ENCODE measurements at regions not wholly inside any gene's neighbourhood (a gene's known extent, or its start where the extent isn't known, plus 50 kb on each side); places are given as distances from the start of the nearest gene placed in this dataset.
A peak's percentile ranks its signal among the peaks of the same experiment; 100 is the strongest.
"Not testable (repeated sequence)": the region's sequence is repeated elsewhere in the genome, so short reads cannot be mapped to it uniquely, and the experiment has no call there.

GRCh38 chr2:14828968-14829367 is 196.5 kb downstream of the LRATD1 start:
- no peak for DNase-seq

- DNase-seq, result no peak
Observed at GRCh38 chr2:14831458-14831857, 198.9 kb downstream of the LRATD1 start.

GRCh38 chr2:14843507-14844204 is 211.1 kb downstream of the LRATD1 start:
- DNase-seq, result no peak

- no peak for DNase-seq
Observed at GRCh38 chr2:14855751-14856150, 223.2 kb downstream of the LRATD1 start.

GRCh38 chr2:14861181-14861580 is 228.7 kb downstream of the LRATD1 start:
- DNase-seq, result no peak

GRCh38 chr2:14866736-14867352 is 234.3 kb downstream of the LRATD1 start:
- DNase-seq, result no peak

GRCh38 chr2:14867853-14868252 is 235.3 kb downstream of the LRATD1 start:
- no peak for DNase-seq

- no peak for DNase-seq
Observed at GRCh38 chr2:14872779-14873325, 240.3 kb downstream of the LRATD1 start.

GRCh38 chr2:14881651-14882327 is 249.3 kb downstream of the LRATD1 start:
- no peak for DNase-seq

GRCh38 chr2:14884651-14885050 is 252.1 kb downstream of the LRATD1 start:
- DNase-seq, result no peak

GRCh38 chr2:14891546-14891945 is 259.0 kb downstream of the LRATD1 start:
- DNase-seq, result no peak

- no peak for DNase-seq
Observed at GRCh38 chr2:14896330-14897030, 264.0 kb downstream of the LRATD1 start.

GRCh38 chr2:14899621-14900414 is 267.3 kb downstream of the LRATD1 start:
- DNase-seq, result no peak

- no peak for DNase-seq
Observed at GRCh38 chr2:14901737-14902136, 269.2 kb downstream of the LRATD1 start.

GRCh38 chr2:14902953-14903352 is 270.4 kb downstream of the LRATD1 start:
- DNase-seq, result no peak

GRCh38 chr2:14903709-14904374 is 271.3 kb downstream of the LRATD1 start:
- peak; percentile 2 to 37 for DNase-seq

- not testable (repeated sequence) for DNase-seq
Observed at GRCh38 chr2:14904378-14904777, 271.9 kb downstream of the LRATD1 start.

- no peak for DNase-seq
Observed at GRCh38 chr2:14905571-14905970, 273.1 kb downstream of the LRATD1 start.

GRCh38 chr2:14907014-14907612 is 274.6 kb downstream of the LRATD1 start:
- no peak for DNase-seq

GRCh38 chr2:14909795-14910194 is 277.3 kb downstream of the LRATD1 start:
- DNase-seq, result no peak

- DNase-seq, result no peak
Observed at GRCh38 chr2:14910654-14911053, 278.1 kb downstream of the LRATD1 start.
